Progenitor cell of endocrine pancreas (in vitro differentiated cells): ENCODE measurements at regions not wholly inside any gene's neighbourhood (a gene's known extent, or its start where the extent isn't known, plus 50 kb on each side); places are given as distances from the start of the nearest gene placed in this dataset.

Experiments used
- DNase-seq: peaks from one replicate; pipeline ENCODE4 v3.0.0; 2021; ENCODE audit warnings: low spot score; ENCODE audit not compliant: unreplicated experiment
- H3K27ac Mint-ChIP-seq: 2 replicates; pipeline ENCODE4 v1.8.0; 2021; ENCODE audit warnings: mild to moderate bottlenecking, moderate library complexity, mixed read lengths
- H3K27me3 Mint-ChIP-seq: 2 replicates; pipeline ENCODE4 v1.8.0; 2021; ENCODE audit warnings: mixed read lengths
- H3K36me3 Mint-ChIP-seq: 2 replicates; pipeline ENCODE4 v1.8.0; 2022; ENCODE audit warnings: mixed read lengths; ENCODE audit not compliant: insufficient read depth
- H3K4me1 Mint-ChIP-seq: 2 replicates; pipeline ENCODE4 v1.8.0; 2021; ENCODE audit warnings: low read depth, mixed read lengths
- H3K4me3 Mint-ChIP-seq: 2 replicates; pipeline ENCODE4 v1.8.0; 2021; ENCODE audit warnings: low read depth, mild to moderate bottlenecking, moderate library complexity, mixed read lengths
- H3K9me3 Mint-ChIP-seq: 2 replicates; pipeline ENCODE4 v1.8.0; 2021; ENCODE audit warnings: low read depth, mixed read lengths
- TF ChIP-seq, protein P1 (sequence below): fragments of 200-600 bp; sonication (generic); IDR thresholded peaks from one replicate; pipeline ENCODE4 v1.5.0; 2021; ENCODE audit warnings: antibody characterized with exemption, mild to moderate bottlenecking; ENCODE audit not compliant: unreplicated experiment

DNA sequence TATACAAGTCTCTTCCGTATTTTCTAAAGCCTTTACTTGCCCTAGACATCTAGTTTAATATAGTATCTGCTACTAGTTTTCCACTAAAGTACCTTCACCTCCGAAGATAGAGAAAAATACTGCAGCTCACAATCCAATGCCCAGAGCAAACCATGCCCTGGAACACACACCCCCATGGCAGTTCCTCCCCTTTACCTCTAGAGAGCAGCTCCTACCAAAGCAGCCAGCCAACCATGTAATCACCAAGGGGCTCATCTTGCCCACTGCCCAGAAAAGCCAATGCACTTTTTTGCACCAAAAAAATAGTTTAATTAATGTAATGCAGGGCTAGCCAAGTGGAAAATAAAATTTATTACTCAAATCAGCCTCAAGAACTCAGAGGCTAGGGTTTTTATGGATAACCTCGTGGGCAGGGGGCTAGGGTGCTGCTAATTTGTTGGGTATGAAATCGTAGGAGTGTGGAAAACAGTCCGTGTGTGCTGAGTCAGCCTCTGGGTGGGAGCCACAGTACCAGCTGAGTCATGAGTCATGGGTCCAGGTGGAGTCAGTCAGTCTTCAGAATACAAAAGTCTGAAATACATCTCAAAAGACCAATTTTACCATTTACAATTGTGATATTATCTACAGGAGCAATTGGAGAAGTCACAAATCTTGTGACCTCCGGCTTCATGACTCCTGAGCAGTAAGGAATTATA, 120.1 kb upstream of the ACO1 start:
- no peaks in the 10 kb centered on the region for H3K9me3 Mint-ChIP-seq
- no peaks in the 10 kb centered on the region for H3K27me3 Mint-ChIP-seq
- H3K4me1 Mint-ChIP-seq, result no peaks in the 10 kb centered on the region
- TF ChIP-seq, protein P1, sequence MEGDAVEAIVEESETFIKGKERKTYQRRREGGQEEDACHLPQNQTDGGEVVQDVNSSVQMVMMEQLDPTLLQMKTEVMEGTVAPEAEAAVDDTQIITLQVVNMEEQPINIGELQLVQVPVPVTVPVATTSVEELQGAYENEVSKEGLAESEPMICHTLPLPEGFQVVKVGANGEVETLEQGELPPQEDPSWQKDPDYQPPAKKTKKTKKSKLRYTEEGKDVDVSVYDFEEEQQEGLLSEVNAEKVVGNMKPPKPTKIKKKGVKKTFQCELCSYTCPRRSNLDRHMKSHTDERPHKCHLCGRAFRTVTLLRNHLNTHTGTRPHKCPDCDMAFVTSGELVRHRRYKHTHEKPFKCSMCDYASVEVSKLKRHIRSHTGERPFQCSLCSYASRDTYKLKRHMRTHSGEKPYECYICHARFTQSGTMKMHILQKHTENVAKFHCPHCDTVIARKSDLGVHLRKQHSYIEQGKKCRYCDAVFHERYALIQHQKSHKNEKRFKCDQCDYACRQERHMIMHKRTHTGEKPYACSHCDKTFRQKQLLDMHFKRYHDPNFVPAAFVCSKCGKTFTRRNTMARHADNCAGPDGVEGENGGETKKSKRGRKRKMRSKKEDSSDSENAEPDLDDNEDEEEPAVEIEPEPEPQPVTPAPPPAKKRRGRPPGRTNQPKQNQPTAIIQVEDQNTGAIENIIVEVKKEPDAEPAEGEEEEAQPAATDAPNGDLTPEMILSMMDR, result no peak
- no peak overlapping the region for H3K27ac Mint-ChIP-seq
- no peaks in the 10 kb centered on the region for H3K36me3 Mint-ChIP-seq
- DNase-seq, result no peak
- H3K4me3 Mint-ChIP-seq, result no peak overlapping the region

DNA sequence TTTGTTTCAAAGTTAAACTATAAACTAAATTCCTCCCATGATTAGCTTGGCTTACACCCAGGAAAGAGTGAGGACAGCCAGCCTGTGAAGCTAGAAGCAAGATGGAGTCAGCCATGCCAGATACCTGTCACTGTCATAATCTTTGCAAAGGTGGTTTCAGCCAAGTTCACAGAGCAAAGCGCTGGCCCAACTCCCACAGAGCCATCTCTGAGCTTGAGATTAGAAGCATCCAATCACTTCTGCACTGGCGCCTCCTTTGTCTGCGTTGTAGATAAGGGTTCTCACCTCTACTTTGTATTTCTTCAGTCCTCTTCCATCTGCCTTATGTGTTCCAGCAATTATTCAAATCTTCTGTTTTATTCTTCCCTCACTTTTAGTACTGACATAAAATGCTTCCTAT, 119.4 kb upstream of the ACO1 start:
- Mint-ChIP-seq H3K4me3 (no peak overlapping the region), H3K27me3 (no peaks in the 10 kb centered on the region), H3K9me3 (no peaks in the 10 kb centered on the region), H3K27ac (no peak overlapping the region), H3K36me3 (no peaks in the 10 kb centered on the region), H3K4me1 (no peaks in the 10 kb centered on the region)
- TF ChIP-seq, protein P1, result no peak
- no peak for DNase-seq

DNA sequence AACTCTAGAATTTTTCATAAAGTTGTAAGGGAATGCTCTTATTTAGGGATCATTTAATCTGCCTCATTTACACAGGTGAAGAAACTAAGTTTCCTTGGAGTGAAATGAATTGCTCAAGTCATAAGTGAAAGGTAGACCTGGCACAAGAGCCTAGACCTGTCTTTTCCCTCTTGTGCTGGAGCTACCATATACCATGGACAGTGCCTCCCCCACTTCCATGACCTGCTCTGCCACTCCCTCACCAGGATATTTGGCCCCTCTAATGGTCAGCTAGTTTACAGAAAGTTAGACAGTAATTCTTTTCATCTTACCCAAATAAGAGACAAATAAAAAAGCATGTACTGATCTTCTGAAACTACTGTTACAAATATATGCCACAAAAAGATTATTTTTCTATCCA, 105.5 kb upstream of the ACO1 start:
- Mint-ChIP-seq H3K27me3 (no peaks in the 10 kb centered on the region), H3K4me1 (no peaks in the 10 kb centered on the region), H3K9me3 (no peaks in the 10 kb centered on the region), H3K4me3 (no peak overlapping the region), H3K27ac (no peak overlapping the region), H3K36me3 (no peaks in the 10 kb centered on the region)
- DNase-seq, result no peak
- TF ChIP-seq, protein P1, result no peak

DNA sequence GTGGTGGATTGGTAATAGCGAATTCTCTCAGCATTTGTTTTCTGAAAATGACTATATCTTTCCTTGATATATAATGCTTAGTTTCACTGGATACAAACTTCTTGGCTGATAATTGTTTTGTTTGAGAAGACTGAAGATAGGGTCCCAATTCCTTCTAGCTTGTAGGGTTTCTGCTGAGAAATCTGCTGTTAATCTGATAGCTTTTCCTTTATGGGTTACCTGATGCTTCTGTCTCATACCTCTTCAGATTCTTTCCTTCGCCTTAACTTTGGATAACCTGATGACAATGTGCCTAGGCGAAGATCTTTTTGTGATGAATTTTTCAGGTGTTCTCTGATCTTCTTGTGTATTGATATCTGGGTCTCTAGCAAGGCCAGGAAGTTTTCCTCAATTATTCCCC, 94.7 kb upstream of the ACO1 start:
- Mint-ChIP-seq H3K9me3 (peaks cover 5% of the 10 kb centered on the region), H3K27me3 (no peaks in the 10 kb centered on the region), H3K36me3 (no peaks in the 10 kb centered on the region), H3K27ac (no peak overlapping the region), H3K4me1 (peaks cover 7% of the 10 kb centered on the region), H3K4me3 (no peak overlapping the region)
- DNase-seq, result no peak
- TF ChIP-seq, protein P1, result no peak

DNA sequence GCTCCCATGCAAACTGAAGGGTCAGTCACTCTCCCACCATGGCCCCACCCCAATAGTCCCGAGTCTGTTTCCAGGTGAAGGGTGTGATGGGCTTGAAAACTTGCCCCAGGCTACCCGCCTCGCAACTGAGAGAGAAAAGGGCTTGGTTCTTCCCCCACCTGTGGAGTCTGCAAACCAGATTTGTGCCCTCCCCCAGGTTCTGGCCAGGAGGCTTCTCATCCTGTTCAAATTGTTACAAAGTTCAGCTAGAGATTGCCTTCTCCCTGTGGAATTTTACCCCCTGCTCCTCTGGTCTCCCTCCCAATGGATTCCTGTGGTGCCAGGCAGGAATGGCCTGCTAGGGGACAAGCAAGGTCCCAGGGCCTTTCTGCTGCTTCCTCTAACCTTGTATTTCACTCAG, 93.1 kb upstream of the ACO1 start:
- Mint-ChIP-seq H3K4me3 (no peak overlapping the region), H3K36me3 (no peaks in the 10 kb centered on the region), H3K27me3 (no peaks in the 10 kb centered on the region), H3K9me3 (peaks cover 5% of the 10 kb centered on the region), H3K27ac (no peak overlapping the region), H3K4me1 (peaks cover 8% of the 10 kb centered on the region)
- TF ChIP-seq, protein P1, result no peak
- DNase-seq, result no peak
